ENCODE measurements at regions not wholly inside any gene's neighbourhood (a gene's known extent, or its start where the extent isn't known, plus 50 kb on each side); places are given as distances from the start of the nearest gene placed in this dataset.

DNA sequence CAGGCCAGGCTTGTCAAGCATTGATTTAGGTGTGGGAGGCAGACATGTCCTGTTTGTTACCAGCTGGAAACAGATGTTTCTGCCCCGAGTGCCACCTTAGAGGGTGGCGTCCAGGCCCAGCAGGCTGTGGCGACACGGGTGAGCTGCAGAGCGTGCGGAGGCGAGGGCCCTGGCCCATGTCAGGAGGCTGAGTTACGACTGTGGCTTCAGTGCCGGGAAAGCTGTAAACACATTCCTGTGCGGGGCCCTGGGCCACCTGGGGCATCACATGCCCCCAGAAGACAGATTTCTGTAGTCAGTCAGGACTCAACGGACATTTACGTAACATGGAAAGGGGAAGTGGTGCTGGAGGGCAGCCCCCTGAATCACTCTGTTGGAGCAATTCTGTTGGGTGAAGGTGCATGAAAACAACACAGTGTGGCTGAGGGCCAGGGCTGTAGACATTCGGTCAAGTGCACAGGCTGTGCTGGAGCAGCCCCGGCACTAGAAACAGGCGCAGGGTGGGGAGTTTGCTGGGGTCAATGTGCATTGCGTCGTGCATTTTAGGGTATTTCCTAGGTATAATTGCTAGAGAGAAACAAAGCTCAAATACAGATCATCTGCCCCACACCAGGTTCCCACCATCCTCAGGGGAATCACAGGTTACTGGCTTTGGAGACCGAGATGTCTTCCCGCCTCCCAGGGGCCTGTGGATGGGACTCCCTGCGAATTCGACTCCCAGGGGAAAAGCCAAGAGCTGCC is 291.8 kb downstream of the TMEM121 start:
- no peak for DNase-seq

GRCh38 chr14:105818712-105819005 is 292.3 kb downstream of the TMEM121 start:
- DNase-seq, result no peak

- DNase-seq, result no peak
These were observed 303.8 kb downstream of the TMEM121 start for GRCh38 chr14:105830171-105830570.

GRCh38 chr14:105836160-105836559 is 309.8 kb downstream of the TMEM121 start:
- no peak for DNase-seq

GRCh38 chr14:105836730-105837129 is 310.3 kb downstream of the TMEM121 start:
- no peak for DNase-seq

DNA sequence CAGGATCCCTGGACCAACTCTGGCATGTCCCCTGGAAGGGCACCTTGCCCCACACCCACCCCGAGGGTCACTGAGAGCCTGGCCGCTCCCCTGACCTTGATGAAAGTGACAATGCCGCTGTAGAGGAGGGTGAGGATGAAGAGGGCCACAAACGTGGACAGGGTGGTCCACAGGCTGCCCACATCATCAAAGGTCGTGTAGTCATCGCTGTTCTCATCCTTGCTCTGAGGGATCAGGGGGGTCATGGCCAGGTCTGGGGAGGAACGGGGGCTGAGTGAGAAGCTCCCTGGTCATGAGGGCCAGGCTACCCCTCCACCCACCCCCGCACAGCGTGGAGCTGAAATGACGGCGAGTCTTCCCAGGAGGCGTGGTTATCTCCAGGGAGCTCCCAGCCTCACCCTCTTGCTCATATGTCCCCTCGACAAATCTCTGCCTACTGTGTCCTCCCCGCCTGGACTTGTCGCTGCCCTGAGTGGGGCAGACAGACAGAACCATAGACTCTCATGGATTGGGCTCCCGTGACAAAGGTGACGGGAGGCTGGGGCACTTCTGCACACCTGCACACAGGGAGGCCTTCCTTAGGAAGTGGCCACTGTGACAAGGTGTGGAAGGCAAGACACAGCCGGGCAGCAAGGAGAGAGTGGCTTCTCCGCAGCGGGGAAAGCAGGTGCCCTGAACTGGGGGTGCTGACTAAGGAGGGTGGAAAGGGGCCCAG is 311.1 kb downstream of the TMEM121 start:
- DNase-seq, result no peak

- DNase-seq, result no peak
These were observed 311.7 kb downstream of the TMEM121 start for GRCh38 chr14:105838107-105838506.

DNA sequence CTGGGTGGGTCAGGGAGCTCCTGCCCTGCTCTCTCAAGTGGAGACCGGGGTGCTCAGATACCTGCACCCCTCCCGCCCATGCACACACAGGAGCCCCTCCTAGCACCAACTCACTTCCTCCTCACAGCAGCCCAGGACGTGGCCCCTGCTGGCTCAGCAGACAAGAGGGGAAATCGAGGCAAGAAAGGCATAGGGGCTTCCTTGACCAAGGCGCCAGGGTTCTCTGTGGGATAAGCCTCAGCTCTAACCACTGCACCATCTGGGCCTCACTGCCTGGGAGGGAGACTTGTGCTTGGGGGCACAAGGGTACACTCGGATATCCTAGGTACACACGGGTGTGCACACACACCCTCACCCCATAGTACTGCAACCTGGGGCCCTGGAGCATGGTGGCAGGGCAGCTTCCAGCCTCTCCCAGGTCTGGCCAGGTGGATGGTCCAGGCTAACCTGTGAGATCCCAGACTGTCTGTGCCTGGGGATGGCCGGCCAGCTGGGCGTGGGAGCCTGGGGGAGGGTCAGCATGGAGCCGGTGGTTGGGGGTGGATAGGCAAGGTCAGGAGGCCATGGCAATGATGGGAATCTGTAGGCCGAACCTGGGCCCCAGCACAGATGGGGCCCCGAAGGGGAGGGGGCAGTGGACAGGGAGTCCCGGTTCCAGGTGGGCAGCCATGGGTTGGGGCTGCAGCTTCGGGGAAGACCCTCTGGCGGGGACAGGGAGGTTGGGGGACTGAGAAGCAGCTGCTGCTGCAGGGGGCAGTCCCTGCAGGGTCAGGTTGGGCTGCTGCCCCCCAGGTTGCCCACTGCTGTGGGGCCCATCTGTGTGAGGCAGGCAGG is 312.4 kb downstream of the TMEM121 start:
- DNase-seq, result no peak

DNA sequence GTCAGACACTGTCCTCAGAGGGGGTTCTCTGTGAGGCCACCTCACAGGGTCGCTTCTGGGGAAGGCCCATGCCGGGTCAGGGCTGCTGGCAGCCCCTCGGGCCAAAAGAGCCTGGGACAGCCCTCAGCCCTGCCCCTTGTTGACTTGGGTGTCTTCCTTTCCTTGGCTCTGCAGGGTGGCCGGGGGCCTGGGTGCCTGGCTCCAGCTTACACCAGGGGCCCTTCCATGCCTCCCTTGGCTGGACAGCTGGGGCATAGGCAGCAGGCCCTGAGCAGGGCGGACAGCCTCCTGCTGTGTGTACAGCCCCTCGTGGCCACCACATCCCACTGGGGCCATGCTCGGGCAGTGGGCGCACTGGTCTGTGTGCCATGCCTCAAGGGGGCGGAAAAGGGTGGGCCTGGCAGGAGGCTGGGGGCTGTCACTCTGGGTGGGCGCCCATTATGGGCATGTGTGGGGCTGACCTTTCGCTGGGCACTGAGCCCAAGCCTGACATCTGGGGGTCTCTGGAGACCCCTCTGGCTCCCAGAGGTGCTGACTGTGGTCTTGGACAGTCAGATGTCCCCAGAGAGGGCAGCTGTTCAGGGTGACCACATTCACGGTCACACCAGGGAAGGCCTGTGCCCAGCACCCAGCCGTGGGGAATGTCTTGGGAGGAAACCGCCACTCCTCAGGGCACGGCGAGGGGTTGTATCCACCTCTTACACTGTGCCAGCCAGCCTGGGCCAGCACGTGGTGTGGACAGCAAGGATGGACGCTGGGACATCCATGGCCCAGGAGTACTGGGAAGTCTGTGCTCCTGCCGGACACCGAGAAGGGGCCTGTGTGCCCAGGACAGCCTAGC is 313.3 kb downstream of the TMEM121 start:
- DNase-seq, result no peak

DNA sequence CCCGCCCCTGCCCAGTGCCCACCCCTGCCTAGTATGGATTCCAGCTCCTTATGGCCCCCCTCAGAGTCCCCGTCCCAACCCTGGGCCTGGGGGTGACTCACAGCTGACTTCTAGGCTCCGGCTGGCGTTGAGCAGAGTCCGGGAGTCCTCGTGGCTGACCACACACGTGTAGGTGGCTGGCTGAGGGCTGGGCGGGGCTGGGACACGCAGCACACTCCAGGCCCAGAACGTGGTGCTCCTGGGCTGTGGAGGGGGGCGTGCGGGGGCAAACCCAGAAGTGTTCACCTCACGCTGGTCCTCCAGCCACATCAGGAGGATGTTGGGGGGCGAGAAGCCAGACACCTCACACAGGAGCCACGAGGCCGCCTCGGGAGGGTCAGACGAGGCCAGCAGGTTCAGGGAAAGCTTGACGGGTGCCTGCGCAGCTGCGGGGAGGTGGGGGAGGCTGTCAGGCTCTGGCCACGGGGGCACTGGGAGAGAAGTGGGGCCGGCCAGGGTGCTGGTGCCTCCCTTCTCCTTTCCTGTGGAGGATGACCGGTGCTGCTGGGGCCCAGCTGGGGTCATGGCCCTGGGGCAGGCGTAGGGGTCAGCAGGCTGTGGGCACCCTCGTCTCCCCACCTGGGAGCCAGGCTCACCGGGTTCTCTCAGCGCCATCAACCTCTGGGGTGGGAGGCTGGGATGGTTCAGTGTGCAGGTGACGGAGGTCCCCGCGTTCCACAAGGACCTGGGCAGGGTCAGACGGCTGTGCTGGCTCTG is 314.1 kb downstream of the TMEM121 start:
- DNase-seq, result no peak

DNA sequence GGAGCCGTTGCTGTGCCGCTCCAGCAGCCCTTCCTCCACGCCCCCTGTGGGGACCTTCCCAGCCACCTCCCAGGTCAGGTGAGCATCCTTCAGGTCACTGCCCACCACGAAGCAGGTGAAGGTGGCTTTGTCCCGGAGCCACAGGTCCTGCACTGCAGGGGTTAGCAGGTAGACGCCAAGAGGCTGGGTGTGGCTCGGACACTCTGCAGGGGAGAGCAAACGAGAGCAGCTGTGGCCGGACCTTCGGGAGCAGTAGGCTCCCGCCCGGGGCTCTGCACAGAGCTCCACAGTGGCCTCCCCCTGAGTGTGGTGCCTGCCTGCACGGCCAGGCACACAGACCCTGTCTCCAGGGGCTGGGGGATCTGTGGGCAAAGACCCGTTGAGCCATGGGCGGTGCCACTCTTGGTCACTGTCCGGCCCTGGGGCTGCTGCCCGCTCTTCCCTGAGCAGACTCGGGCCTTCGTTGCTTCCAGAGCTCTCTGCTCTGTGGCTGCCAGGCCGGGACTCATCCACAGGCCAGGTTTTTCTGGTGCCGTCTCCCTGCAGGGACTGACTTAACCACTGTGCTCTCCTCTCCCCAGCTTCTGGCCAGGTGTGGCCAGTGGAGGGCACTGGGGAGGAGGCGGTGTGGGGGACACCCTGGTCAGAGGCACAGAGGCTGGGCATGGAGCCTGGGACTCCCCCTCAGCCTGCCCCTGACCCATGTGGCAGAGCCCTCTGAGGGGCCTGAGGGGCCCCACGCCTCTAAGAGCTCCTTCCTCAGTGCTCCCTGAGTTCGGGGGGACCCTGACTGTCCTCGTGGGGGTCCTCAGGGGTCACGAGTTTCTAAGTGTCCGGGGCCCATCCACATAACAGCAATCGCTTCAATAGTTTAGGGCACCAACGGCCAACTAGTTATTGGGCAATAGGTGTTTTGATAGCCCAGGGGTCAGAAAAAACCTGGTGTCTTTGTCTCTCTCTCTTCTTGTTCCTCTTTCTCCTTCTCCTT is 314.9 kb downstream of the TMEM121 start:
- DNase-seq, result no peak

GRCh38 chr14:105842105-105842504 is 315.7 kb downstream of the TMEM121 start:
- DNase-seq, result no peak

GRCh38 chr14:105843444-105844046 is 317.2 kb downstream of the TMEM121 start:
- no peak for DNase-seq

GRCh38 chr14:105844047-105844630 is 317.8 kb downstream of the TMEM121 start:
- DNase-seq, result no peak

DNA sequence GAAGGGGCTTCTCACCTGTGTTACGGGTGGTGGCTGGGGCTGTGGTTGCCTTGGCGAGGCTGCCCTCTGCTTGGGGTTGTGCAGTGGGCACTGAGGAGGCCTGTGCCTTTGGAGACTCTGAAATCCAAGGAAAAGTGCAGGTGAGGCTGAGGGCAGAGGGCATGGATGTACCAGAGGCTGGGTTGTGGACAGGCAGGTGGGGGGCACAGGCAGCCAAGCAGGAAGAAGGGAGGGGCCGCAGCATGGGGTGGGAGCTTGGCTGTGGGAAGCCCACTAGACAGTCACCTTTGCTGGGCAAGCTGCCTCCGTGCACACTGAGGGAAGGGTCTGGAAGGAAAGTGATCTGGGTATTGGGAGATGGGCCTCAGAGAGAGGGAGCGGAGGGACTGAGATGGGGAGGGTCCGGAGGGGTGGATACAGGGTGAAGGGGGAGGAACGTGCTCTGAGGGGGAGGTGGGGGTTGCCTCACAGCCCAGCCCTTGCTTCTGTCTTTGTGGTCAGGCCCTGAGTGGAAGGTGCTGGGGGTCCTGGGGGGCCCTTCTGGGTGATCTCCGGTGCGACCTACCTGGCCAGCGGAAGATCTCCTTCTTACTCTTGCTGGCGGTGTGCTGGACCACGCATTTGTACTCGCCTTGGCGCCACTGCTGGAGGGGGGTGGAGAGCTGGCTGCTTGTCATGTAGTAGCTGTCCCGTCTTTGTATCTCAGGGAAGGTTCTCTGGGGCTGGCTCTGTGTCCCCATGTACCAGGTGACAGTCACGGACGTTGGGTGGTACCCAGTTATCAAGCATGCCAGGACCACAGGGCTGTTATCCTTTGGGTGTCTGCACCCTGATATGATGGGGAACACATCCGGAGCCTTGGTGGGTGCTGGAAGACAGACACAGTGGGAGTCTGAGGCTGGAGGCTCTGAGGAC is 318.7 kb downstream of the TMEM121 start:
- no peak for DNase-seq

- DNase-seq, result no peak
These were observed 319.4 kb downstream of the TMEM121 start for GRCh38 chr14:105845725-105846309.

- DNase-seq, result no peak
These were observed 319.9 kb downstream of the TMEM121 start for GRCh38 chr14:105846312-105846711.

- no peak for DNase-seq
These were observed 321.0 kb downstream of the TMEM121 start for GRCh38 chr14:105847400-105847799.
